PC-9 (cell line): ENCODE measurements at regions not wholly inside any gene's neighbourhood (a gene's known extent, or its start where the extent isn't known, plus 50 kb on each side); places are given as distances from the start of the nearest gene placed in this dataset.

Experiments
- BruUV-seq: library from RNA; stranded (reverse); fragments of 400-500 nt; replicated peaks from 2 replicates; lab custom pipeline; 2021; lab: Mats Ljungman, UMichigan
- CTCF ChIA-PET: fragments of 300-600 bp; sonication (Branson Sonifier 250); formaldehyde crosslinking; loops from one replicate; lab custom pipeline; 2022; ENCODE audit warnings: antibody characterized with exemption; lab: Charles Lee
- POLR2A ChIA-PET: fragments of 300-600 bp; sonication (Branson Sonifier 250); formaldehyde crosslinking; loops from one replicate; lab custom pipeline; 2022; ENCODE audit warnings: antibody characterized with exemption; ENCODE audit not compliant: unreplicated experiment; lab: Charles Lee
- DNase-seq, 2 experiments: peaks; one replicate each; pipeline versions ENCODE4 v3.0.0 to v3.0.0-alpha.2; 2015 to 2022; ENCODE audit warnings: mixed read lengths in 1 of 2
- H2AFZ ChIP-seq: fragments of 200-600 bp; sonication (generic); 2 replicates; pipeline ENCODE4 v1.8.1; 2017; ENCODE audit warnings: antibody characterized with exemption
- H3F3A ChIP-seq: fragments of 200-600 bp; sonication (generic); 2 replicates; pipeline ENCODE4 v1.8.1; 2017; ENCODE audit warnings: antibody characterized with exemption, mild to moderate bottlenecking, low read depth; ENCODE audit not compliant: insufficient read depth
- H3K27ac ChIP-seq: fragments of 200-600 bp; sonication (generic); 2 replicates; pipeline ENCODE4 v1.6.1; 2016; ENCODE audit warnings: mixed run types
- H3K27me3 ChIP-seq: fragments of 200-600 bp; sonication (generic); 2 replicates; pipeline ENCODE4 v1.6.1; 2016; ENCODE audit warnings: low read depth, mixed run types; ENCODE audit not compliant: insufficient read depth
- H3K36me3 ChIP-seq: fragments of 200-600 bp; sonication (generic); 2 replicates; pipeline ENCODE4 v1.6.1; 2016; ENCODE audit warnings: low read depth, mixed run types
- H3K4me1 ChIP-seq: fragments of 200-600 bp; sonication (generic); replicated peaks from 2 replicates; pipeline ENCODE4 v1.6.1; 2016; ENCODE audit warnings: mixed run types; ENCODE audit not compliant: insufficient read depth
- H3K4me2 ChIP-seq: fragments of 200-600 bp; sonication (generic); 2 replicates; pipeline ENCODE4 v1.6.1; 2017; ENCODE audit warnings: mixed run types
- H3K4me3 ChIP-seq: fragments of 200-600 bp; sonication (generic); 2 replicates; pipeline ENCODE4 v1.6.1; 2016; ENCODE audit warnings: mixed run types
- H3K79me2 ChIP-seq: fragments of 200-600 bp; sonication (generic); 2 replicates; pipeline ENCODE4 v1.6.1; 2017; ENCODE audit warnings: low read depth, mixed run types
- H3K9me2 ChIP-seq: fragments of 200-600 bp; sonication (generic); 2 replicates; pipeline ENCODE4 v1.8.1; 2017; ENCODE audit warnings: mild to moderate bottlenecking; ENCODE audit not compliant: insufficient read depth
- H3K9me3 ChIP-seq: fragments of 200-600 bp; sonication (generic); 2 replicates; pipeline ENCODE4 v1.8.1; 2016; ENCODE audit warnings: low read depth; ENCODE audit not compliant: insufficient read depth
- H4K20me1 ChIP-seq: fragments of 200-600 bp; sonication (generic); 2 replicates; pipeline ENCODE4 v1.8.1; 2017; ENCODE audit not compliant: insufficient read depth
- CTCF ChIP-seq: fragments of 200-600 bp; sonication (generic); conservative IDR thresholded peaks from 2 replicates; pipeline ENCODE4 v1.6.1; 2017; ENCODE audit warnings: mixed run types, antibody characterized with exemption, mild to moderate bottlenecking, moderate library complexity
- EZH2 ChIP-seq: fragments of 200-600 bp; sonication (generic); IDR thresholded peaks from 2 replicates; pipeline ENCODE4 v1.8.0; 2017; ENCODE audit warnings: antibody characterized with exemption, low read depth
- intact Hi-C: fragments of 100-400 bp; cut with micrococcal nuclease; formaldehyde crosslinking; loops from one replicate; pipeline ENCODE4 v1.10.0; 2022; ENCODE audit not compliant: unreplicated experiment

DNA sequence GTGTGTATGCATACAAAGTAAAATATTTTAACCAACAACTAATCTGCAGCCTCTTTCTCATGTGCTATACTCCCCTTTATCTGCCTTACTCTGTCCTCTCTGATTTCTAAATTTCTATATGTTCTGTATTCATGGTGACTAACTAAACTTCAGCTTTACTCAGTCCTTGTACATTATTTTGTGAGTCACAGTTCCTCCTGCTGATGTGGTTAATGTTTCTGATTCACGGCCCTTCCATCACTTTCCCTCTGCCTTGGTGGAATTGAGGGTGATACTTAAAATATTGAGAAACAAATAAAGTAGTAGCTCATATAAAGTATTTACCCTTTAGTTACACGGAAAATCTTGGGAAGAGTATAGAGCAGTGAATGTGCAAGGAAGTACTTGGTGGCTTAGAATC, 899.1 kb upstream of the ZWINT start:
- no peak overlapping the region for H3K4me2 ChIP-seq
- H3K27ac ChIP-seq = no peak overlapping the region
- ChIA-PET CTCF (no interaction called here), POLR2A (no interaction called here)
- no peak overlapping the region for H2AFZ ChIP-seq
- H3K9me2 ChIP-seq = no peaks in the 10 kb centered on the region
- H3K4me1 ChIP-seq = no peaks in the 10 kb centered on the region
- no peaks in the 10 kb centered on the region for H3K9me3 ChIP-seq
- intact Hi-C loops = no loop called here
- H3K36me3 ChIP-seq = no peaks in the 10 kb centered on the region
- H3F3A ChIP-seq = no peaks in the 10 kb centered on the region
- H3K4me3 ChIP-seq = no peak overlapping the region
- peak in 1 of 2 experiments; percentile 54 for DNase-seq
- TF ChIP-seq EZH2 = no peak
- no peak for TF ChIP-seq CTCF
- peaks cover 5% of the 10 kb centered on the region; the same call in 1 of the 2 replicates for H4K20me1 ChIP-seq
- H3K79me2 ChIP-seq = no peaks in the 10 kb centered on the region
- no TSS peak for BruUV-seq
- no peaks in the 10 kb centered on the region for H3K27me3 ChIP-seq

DNA sequence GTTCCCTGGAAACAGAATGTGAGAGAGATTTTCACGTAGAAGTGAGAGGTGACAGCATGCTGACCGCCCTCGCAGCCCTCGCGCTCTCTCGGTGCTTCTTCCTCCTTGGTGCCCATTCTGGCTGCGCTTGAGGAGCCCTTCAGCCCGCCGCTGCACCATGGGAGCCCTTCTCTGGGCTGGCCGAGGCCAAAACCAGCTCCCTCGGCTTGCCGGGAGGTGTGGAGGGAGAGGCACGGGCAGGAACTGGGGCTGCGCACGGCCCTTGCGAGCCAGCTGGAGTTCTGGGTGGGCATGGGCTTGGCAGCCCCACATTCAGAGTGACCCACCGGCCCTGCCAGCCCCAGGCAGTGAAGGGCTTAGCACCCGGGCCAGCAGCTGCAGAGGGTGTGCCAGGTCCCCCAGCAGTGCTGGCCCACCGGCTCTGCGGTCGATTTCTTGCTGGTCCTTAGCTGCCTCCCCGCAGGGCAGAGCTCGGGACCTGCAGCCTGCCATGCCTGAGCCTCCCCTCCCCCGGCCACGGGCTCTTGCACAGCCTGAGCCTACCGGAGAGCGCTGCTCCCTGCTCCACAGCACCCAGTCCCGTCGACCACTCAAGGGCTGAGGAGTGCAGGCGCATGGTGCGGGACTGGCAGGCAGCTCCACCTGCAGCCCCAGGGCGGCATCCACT, 888.7 kb upstream of the ZWINT start:
- Histone ChIP-seq H3K9me3 (no peaks in the 10 kb centered on the region), H3F3A (no peaks in the 10 kb centered on the region), H3K4me3 (no peak overlapping the region), H3K36me3 (no peaks in the 10 kb centered on the region), H3K27me3 (no peaks in the 10 kb centered on the region), H3K79me2 (no peaks in the 10 kb centered on the region), H2AFZ (no peak overlapping the region), H3K4me2 (no peak overlapping the region), H3K9me2 (no peaks in the 10 kb centered on the region), H3K27ac (no peak overlapping the region), H3K4me1 (no peaks in the 10 kb centered on the region), H4K20me1 (no peaks in the 10 kb centered on the region)
- CTCF ChIA-PET = no interaction called here
- TF ChIP-seq EZH2 (no peak), CTCF (no peak)
- DNase-seq = no peak
- BruUV-seq = no TSS peak
- intact Hi-C loops = no loop called here
- POLR2A ChIA-PET = no interaction called here

GRCh38 chr10:57247271-57247670, 886.2 kb upstream of the ZWINT start:
- CTCF ChIA-PET = no interaction called here
- H3K9me3 ChIP-seq = no peaks in the 10 kb centered on the region
- no TSS peak for BruUV-seq
- DNase-seq = no peak
- H3K4me2 ChIP-seq = no peak overlapping the region
- POLR2A ChIA-PET = no interaction called here
- no peak overlapping the region for H2AFZ ChIP-seq
- no peaks in the 10 kb centered on the region for H3K4me1 ChIP-seq
- H3K9me2 ChIP-seq = no peaks in the 10 kb centered on the region
- no peak for TF ChIP-seq CTCF
- no peaks in the 10 kb centered on the region for H4K20me1 ChIP-seq
- intact Hi-C loops = no loop called here
- no peak overlapping the region for H3K4me3 ChIP-seq
- H3K79me2 ChIP-seq = no peaks in the 10 kb centered on the region
- H3K27me3 ChIP-seq = no peaks in the 10 kb centered on the region
- no peaks in the 10 kb centered on the region for H3F3A ChIP-seq
- no peak overlapping the region for H3K27ac ChIP-seq
- no peaks in the 10 kb centered on the region for H3K36me3 ChIP-seq
